ENCODE measurements at regions not wholly inside any gene's neighbourhood (a gene's known extent, or its start where the extent isn't known, plus 50 kb on each side); places are given as distances from the start of the nearest gene placed in this dataset.

GRCh38 chr1:82762829-82763532, 962.2 kb downstream of the ADGRL2 start:
- Histone ChIP-seq H3K36me3 (no peaks in the 10 kb centered on the region), H3K4me1 (no peaks in the 10 kb centered on the region), H3K9me3 (no peaks in the 10 kb centered on the region), H3K27ac (no peak overlapping the region), H3K4me3 (no peak overlapping the region), H3K27me3 (no peaks in the 10 kb centered on the region)
- intact Hi-C loops (cut with DNase I), result no loop called here
- TF ChIP-seq CTCF (IDR thresholded peaks at IDR 0.05), result no peak
- DNase-seq (no peak), ATAC-seq (no peak)

DNA sequence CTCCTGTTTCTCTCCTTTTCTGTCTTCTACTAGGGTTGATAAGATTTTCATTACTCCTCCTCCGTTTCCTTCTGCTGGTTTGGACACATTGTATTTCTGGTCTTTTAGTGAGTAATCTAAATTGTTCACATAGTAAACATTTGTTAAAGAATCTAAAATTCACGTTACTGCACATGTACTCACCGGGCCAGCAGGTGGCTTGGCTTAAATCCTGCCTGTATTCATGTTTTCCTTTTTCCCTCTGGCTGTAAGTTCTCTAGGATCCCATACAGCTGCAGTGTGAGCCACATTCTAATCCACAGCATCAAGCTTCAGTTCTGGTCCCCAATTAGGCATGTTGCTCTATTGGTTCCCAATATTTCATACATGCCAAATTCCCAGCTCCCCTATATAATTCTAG, 958.3 kb downstream of the ADGRL2 start:
- Histone ChIP-seq H3K9me3 (no peaks in the 10 kb centered on the region), H3K36me3 (no peaks in the 10 kb centered on the region), H3K4me1 (no peaks in the 10 kb centered on the region), H3K27ac (no peak overlapping the region), H3K27me3 (no peaks in the 10 kb centered on the region), H3K4me3 (no peak overlapping the region)
- DNase-seq (no peak), ATAC-seq (no peak)
- intact Hi-C loops (cut with DNase I), result no loop called here
- no peak for TF ChIP-seq CTCF (IDR thresholded peaks at IDR 0.05)
- WGBS, 2 donors, result 84 to 88% methylated on average over 3 of the region's 3 CpGs

DNA sequence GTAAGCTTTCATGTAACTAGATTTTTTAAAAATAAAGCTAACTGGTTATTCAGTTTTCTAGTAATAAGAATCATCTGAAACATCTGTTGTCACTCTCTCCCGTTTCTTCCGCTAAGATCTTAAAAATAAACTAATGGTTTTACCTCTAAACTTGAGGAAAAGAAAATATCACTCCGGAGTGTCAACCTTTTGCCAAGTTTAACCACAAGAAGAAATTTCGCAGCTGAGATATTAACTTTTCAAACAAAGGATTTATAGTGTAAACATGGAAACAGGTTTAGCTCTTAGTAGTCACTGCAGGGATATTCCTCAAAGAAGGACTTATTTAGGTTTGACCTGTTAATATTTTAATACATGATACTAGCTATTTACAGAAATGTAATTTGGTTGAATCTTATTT, 954.9 kb downstream of the ADGRL2 start:
- TF ChIP-seq CTCF (IDR thresholded peaks at IDR 0.05), result no peak
- ATAC-seq (no peak), DNase-seq (no peak)
- 86 to 91% methylated on average over 4 of the region's 4 CpGs for WGBS, 2 donors
- intact Hi-C loops (cut with DNase I), result no loop called here
- Histone ChIP-seq H3K4me1 (no peaks in the 10 kb centered on the region), H3K27ac (no peak overlapping the region), H3K36me3 (no peaks in the 10 kb centered on the region), H3K9me3 (peaks cover 0 to 7% (median 0%) of the 10 kb centered on the region in 11 donors), H3K4me3 (no peak overlapping the region), H3K27me3 (no peaks in the 10 kb centered on the region)

DNA sequence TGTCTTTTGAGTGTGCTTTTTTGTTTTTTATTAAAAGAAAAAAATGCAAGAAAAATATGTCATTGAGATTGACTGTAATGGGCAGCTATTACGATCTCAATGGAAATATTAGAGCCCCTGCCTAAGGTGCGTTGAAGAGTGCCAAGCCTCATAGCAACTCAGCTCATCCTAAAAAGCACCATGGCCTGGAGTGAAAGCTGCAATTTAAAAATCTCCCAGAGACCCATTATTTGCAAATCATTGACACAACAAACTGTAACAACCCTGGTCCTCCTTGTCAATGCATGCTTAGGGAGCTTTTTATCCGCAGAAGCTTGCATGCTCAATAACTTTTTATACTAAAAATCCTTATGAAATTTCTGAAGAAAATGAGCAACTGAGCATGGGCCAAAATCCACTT, 954.5 kb downstream of the ADGRL2 start:
- intact Hi-C loops (cut with DNase I), result no loop called here
- ATAC-seq, result no peak
- no peak for TF ChIP-seq CTCF (IDR thresholded peaks at IDR 0.05)
- H3K9me3 ChIP-seq, result peaks cover 0 to 7% (median 0%) of the 10 kb centered on the region in 11 donors
- no peaks in the 10 kb centered on the region for H3K36me3 ChIP-seq
- H3K4me3 ChIP-seq, result no peak overlapping the region
- H3K27ac ChIP-seq, result no peak overlapping the region
- no peak for DNase-seq
- H3K4me1 ChIP-seq, result no peaks in the 10 kb centered on the region
- no peaks in the 10 kb centered on the region for H3K27me3 ChIP-seq
- WGBS, 2 donors, result 95 to 96% methylated on average over 3 of the region's 3 CpGs
